Suppressor macrophage treated with lipopolysaccharide for 4 hours (primary cell): ENCODE measurements at regions not wholly inside any gene's neighbourhood (a gene's known extent, or its start where the extent isn't known, plus 50 kb on each side); places are given as distances from the start of the nearest gene placed in this dataset.

Experiments
- DNase-seq: peaks from one replicate; pipeline ENCODE4 v3.0.0-alpha.2; 2020

- DNase-seq: no peak
These were observed 100.7 kb downstream of the MAIP1 start for GRCh38 chr2:200056105-200056504.

DNA sequence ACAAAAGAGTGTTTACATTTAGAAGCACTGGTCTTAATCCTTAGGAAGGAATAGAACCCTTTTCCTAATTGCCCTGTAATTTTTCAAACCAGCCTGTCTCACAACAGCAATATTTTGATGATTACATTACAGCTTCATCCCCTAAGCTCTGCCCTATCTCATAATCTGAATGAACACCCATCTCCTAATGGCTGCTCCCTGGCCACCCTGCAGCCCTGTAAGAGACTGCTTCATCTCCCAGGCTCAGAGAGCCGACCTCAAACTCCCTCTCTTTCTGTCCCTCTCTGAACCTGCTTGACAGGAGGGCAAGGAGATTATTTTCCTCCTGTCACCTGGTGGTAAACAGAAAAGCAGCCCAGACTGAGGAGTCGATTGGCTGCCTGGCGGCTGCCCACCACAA lies 107.8 kb downstream of the MAIP1 start:
- DNase-seq: no peak

- DNase-seq: no peak
These were observed 109.5 kb downstream of the MAIP1 start for GRCh38 chr2:200064879-200065278.

DNA sequence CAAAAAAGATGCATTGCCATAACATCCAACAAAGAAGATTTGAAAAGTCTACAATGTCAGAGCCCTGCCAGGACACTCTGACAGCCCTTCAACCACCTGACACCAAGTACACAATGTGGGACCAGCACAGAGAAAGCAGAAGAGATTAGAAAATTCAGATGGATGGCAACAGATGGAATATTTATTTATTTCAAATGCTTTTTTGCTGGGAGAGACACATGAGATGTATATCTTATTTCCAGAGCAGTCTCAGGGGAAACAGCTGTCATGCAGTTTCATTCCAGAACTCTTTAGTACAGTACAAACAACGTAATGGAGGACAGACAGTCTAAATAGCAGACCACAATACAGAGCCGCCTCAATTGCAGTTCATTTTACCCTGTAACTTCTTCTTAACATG lies 110.1 kb downstream of the MAIP1 start:
- DNase-seq: no peak

- no peak for DNase-seq
These were observed 111.0 kb downstream of the MAIP1 start for GRCh38 chr2:200066417-200066816.

- no peak for DNase-seq
These were observed 113.3 kb downstream of the MAIP1 start for GRCh38 chr2:200068642-200069041.

DNA sequence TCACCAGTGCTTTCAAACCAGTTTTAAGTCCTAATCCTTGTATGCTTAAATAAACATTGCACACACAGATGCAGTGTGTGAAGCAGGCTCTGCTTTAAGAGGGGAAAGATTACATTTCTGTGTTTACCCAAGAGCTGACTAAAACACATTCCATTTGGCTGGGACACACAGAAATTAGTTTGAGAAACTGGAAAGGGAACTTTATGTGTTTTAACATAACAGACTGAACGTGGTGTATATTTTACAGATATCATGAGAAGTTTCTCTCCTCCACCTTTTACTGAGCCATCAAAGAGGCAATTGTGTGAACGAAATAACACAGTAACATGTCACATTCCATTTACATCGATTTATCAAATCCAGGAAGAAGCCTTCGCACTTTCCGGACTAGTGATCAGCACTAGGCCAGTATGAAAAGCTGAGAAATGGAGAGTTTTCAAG lies 121.8 kb downstream of the MAIP1 start:
- DNase-seq: no peak

- DNase-seq: no peak
These were observed 122.5 kb downstream of the MAIP1 start for GRCh38 chr2:200077838-200078237.

DNA sequence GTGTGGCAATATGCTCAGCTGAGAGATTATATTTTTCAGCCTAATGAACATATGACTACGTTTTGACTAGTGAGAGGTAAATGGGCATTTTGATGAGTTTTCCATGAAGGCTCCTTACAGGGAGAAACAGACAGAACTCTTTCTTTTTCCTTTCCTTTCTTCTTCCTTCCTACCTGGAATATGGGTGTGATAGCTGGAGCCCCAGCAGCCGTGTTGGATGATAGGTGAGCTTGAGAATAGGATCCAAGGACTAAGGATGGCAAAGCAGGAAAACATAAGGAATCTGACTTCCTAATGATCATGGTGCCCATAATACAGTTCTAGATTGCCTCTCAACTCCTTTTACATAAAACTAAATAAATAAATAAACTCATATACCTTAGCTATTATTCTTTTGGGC lies 124.0 kb downstream of the MAIP1 start:
- DNase-seq: no peak

DNA sequence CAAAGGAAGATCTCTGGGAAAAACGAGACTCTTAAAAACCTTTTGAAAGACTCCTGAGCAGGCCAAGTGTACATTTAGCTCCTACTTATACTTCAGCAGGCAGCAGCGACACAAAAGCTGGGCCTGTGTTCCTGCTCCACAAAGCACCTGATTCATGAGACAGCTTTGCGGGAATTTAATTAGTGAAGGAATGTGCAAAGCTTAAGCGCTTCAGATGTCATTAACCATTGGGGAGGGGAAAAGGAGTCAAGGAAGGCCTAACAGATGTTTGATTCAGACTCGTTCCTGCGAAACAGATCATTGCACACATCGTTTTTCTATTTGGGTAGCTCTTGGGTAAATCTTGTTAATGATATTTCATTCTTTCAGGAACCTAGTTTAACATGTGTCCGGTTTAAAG lies 125.9 kb downstream of the MAIP1 start:
- DNase-seq: no peak

DNA sequence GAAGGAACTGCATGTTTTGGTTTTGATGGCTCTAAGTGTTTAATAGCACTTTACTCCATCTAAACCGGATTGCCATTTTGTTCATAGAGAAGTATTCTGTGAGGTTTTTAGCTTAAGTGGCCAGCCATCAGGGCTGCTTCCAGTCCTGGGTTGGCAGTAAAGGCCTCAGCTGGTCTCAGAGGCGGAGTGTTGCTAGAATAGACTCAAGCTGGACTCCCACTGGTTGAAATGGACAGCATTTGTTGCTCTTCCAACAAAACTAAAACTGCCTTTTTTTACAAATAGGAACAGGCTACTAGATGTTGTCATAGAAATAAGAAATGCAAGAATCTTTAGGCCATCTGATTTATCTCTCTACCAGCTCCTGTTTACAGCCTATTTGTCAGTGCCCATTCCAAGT lies 126.4 kb downstream of the MAIP1 start:
- DNase-seq: no peak

- DNase-seq: no peak
These were observed 128.7 kb downstream of the MAIP1 start for GRCh38 chr2:200084036-200084435.

- DNase-seq: no peak
These were observed 131.5 kb downstream of the MAIP1 start for GRCh38 chr2:200086911-200087310.

DNA sequence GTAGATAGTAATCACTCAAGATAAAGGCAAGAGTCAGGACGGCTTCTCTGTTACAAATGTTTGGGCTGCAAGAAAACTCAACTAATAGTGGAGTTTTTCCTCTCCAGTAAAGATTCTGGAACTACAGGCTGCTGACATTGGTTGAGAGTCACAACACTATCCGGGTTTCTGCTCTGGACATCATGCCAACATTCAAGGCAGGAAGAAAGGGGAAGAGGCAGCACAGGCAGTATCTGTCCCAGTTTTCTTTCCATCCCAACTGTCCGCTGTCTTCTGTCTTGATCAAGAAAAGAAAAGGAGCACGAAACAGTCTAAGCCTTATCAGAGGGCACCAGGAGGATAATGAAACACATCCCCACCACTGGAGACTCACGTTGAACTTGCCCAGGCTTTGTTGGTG lies 132.1 kb downstream of the MAIP1 start:
- no peak for DNase-seq

DNA sequence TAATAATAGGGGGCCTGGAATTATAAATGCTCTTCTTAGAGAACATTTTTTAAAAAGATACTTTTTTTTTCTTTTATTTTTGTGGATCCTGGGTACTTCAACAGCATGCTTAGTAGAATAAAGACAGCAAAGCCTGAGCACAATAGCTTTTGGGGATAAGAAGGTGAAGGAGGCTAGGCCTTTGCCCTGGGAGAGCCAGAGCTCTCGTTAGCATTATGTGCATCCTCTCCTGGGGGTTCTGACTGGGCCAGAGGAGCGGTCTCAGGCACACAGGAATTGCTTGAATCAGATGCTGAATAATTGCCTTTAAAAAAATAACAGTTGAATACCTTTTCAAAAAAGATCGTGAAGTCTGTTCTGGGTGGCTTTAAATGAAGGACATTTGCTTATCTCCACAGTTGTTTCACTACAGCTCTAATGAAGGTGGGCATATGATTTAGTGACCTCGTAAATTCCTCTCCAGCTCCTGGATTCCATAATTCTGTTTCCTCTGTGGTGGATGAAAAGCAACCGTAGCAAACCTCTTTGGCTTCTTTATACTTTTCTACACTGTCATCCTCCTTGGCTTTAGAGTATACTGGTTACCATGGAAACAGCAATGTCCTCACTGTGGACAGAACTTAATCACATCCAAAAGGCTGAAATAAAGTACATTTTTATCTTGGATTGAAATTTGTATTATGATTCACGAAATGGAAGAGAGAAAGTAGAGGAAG lies 133.8 kb downstream of the MAIP1 start:
- no peak for DNase-seq

GRCh38 chr2:200089756-200090109 lies 134.4 kb downstream of the MAIP1 start:
- DNase-seq: no peak

DNA sequence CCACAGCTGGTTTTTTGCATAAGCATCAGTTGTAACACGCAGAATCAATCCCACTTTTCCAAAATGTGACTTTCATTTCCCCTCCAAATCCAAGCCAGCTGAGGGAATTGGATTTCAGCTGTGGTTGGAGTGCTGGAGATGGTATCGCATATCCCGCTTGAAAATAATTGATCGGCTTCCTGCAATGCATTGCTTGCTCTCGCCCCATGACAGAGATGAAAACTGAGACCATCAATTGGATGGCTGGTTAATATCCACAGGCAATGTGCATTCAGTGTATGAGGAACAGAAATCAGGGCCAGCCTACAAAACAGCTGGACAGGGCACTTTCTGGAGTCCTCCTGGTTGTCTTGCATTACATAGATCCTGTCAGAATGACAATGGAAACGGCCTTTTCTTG lies 135.3 kb downstream of the MAIP1 start:
- no peak for DNase-seq

- no peak for DNase-seq
These were observed 135.7 kb downstream of the MAIP1 start for GRCh38 chr2:200091126-200091525.

DNA sequence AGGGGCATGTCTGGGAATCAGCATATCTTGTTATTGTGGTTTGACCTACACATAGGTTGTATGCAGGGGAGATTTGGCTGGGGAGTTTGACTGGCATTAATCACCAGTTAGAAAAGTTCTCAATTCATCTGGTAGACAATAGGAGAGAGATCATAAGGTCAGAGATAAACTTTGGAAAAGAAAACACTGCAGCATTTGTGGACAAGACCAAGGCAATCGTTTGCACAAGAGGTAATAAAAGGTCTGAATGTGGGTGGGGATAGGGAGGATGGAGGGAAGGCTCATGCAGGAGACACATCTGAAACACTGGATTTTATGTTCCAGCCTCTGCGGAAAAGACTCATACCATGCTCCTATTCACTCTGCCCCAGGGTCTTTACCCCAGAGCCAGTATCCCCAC lies 136.9 kb downstream of the MAIP1 start:
- no peak for DNase-seq

GRCh38 chr2:200095436-200095835 lies 140.1 kb downstream of the MAIP1 start:
- no peak for DNase-seq

- no peak for DNase-seq
These were observed 143.9 kb downstream of the MAIP1 start for GRCh38 chr2:200099256-200099655.

DNA sequence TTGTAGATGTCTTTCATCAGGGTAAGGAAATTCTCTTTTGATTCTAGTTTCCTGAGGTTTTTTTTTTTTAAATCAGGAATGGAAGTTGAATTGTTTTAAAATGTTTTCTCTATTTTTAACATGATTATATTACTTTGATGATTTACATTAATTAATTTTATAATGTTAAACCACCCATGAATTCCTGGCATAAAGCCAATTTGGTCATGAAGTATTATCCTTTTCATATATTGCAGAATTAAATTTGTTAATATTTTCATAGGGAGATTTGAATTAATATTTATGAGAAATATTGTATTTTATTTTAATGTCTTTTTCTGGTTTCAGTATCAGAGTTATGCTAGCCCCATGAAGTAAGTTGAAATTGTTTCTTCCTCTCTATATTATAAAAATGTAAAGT lies 144.6 kb downstream of the MAIP1 start:
- no peak for DNase-seq

GRCh38 chr2:200101922-200102321 lies 146.5 kb downstream of the MAIP1 start:
- no peak for DNase-seq

- DNase-seq: no peak
These were observed 147.6 kb downstream of the MAIP1 start for GRCh38 chr2:200102971-200103370.

DNA sequence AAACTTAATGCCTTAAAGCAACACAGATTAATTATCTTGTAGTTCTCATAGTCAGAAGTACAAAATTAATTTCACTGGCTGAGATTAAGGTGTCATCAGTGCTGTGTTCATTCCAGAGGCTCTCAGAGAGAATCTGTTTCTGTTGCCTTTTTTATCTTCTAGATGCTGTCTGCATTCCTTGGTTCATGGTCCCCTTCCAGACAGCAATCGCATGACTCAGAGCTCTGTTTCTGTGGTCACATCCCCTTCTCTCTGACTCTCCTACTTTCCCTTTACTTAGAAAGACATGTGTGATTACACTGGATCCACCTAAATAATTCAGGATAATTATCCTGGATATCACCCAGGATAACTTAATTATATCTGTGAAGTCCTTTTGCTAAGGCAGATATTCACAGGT lies 148.6 kb downstream of the MAIP1 start:
- no peak for DNase-seq
